Panc1 (cell line): ENCODE measurements at regions not wholly inside any gene's neighbourhood (a gene's known extent, or its start where the extent isn't known, plus 50 kb on each side); places are given as distances from the start of the nearest gene placed in this dataset.

Experiments
- POLR2AphosphoS5 ChIP-seq: IDR thresholded peaks from 2 replicates; pipeline ENCODE4 v1.6.1; 2012; ENCODE audit warnings: mild to moderate bottlenecking, low read depth, low read length, moderate library complexity
- SIN3A ChIP-seq: IDR thresholded peaks from 2 replicates; pipeline ENCODE4 v1.6.1; 2012; ENCODE audit warnings: low read depth, mild to moderate bottlenecking, low read length, moderate library complexity, borderline replicate concordance; ENCODE audit not compliant: insufficient read depth
- TCF7L2 ChIP-seq: IDR thresholded peaks from 2 replicates; pipeline ENCODE4 v1.6.1; 2011; ENCODE audit warnings: mild to moderate bottlenecking, low read depth, low read length, inconsistent platforms
- TF ChIP-seq, protein P1 (sequence below): fragments of 450-650 bp; IDR thresholded peaks from 2 replicates; pipeline ENCODE4 v1.5.1; 2017; ENCODE audit warnings: mild to moderate bottlenecking
- TF ChIP-seq, protein P2 (sequence below), 2 experiments: IDR thresholded peaks; 2 replicates each; pipeline ENCODE4 v1.6.1; 2011 to 2012; ENCODE audit warnings: low read depth in 2 of 2, control low read depth in 1 of 2, low read length in 1 of 2, mild to moderate bottlenecking in 1 of 2, moderate library complexity in 1 of 2; ENCODE audit not compliant: insufficient read depth in 1 of 2

DNA sequence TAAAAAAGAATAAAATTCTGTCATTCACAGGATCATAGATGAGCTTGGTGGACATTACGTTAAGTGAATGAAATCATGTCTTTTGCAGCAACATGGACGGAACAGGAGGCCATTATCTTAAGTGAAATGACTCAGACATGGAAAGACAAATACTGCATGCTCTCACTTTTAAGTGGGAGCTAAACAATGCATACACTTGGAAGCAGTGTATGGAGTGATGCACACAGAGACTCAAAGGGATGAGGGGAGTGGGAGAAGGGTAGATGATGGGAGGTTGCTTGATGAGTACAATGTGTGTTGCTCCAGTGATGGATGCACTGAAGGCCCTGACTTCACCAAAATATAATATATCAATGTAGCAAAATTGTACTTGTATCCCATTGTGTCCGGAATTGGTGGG, 293.4 kb downstream of the CD109 start:
- TF ChIP-seq, protein P1, sequence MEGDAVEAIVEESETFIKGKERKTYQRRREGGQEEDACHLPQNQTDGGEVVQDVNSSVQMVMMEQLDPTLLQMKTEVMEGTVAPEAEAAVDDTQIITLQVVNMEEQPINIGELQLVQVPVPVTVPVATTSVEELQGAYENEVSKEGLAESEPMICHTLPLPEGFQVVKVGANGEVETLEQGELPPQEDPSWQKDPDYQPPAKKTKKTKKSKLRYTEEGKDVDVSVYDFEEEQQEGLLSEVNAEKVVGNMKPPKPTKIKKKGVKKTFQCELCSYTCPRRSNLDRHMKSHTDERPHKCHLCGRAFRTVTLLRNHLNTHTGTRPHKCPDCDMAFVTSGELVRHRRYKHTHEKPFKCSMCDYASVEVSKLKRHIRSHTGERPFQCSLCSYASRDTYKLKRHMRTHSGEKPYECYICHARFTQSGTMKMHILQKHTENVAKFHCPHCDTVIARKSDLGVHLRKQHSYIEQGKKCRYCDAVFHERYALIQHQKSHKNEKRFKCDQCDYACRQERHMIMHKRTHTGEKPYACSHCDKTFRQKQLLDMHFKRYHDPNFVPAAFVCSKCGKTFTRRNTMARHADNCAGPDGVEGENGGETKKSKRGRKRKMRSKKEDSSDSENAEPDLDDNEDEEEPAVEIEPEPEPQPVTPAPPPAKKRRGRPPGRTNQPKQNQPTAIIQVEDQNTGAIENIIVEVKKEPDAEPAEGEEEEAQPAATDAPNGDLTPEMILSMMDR = no peak
- TF ChIP-seq, protein P2, sequence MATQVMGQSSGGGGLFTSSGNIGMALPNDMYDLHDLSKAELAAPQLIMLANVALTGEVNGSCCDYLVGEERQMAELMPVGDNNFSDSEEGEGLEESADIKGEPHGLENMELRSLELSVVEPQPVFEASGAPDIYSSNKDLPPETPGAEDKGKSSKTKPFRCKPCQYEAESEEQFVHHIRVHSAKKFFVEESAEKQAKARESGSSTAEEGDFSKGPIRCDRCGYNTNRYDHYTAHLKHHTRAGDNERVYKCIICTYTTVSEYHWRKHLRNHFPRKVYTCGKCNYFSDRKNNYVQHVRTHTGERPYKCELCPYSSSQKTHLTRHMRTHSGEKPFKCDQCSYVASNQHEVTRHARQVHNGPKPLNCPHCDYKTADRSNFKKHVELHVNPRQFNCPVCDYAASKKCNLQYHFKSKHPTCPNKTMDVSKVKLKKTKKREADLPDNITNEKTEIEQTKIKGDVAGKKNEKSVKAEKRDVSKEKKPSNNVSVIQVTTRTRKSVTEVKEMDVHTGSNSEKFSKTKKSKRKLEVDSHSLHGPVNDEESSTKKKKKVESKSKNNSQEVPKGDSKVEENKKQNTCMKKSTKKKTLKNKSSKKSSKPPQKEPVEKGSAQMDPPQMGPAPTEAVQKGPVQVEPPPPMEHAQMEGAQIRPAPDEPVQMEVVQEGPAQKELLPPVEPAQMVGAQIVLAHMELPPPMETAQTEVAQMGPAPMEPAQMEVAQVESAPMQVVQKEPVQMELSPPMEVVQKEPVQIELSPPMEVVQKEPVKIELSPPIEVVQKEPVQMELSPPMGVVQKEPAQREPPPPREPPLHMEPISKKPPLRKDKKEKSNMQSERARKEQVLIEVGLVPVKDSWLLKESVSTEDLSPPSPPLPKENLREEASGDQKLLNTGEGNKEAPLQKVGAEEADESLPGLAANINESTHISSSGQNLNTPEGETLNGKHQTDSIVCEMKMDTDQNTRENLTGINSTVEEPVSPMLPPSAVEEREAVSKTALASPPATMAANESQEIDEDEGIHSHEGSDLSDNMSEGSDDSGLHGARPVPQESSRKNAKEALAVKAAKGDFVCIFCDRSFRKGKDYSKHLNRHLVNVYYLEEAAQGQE (IDR thresholded peaks at IDR 0.05; ENCODE audit: insufficient read depth in 1 of 2, low read depth in 2 of 2, low read length in 1 of 2) = no peak
- no peak for TF ChIP-seq POLR2AphosphoS5
- no peak for TF ChIP-seq TCF7L2
- TF ChIP-seq SIN3A = no peak
